Breast epithelium (tissue), 3 donors: ENCODE measurements at regions not wholly inside any gene's neighbourhood (a gene's known extent, or its start where the extent isn't known, plus 50 kb on each side); places are given as distances from the start of the nearest gene placed in this dataset.

Experiments used
- POLR2A ChIP-seq: fragments of 450-650 bp; IDR thresholded peaks from one replicate; pipeline ENCODE4 v1.6.1; 2016; ENCODE audit warnings: antibody characterized with exemption, mild to moderate bottlenecking, moderate library complexity
- POLR2AphosphoS5 ChIP-seq, 3 donors: sonication (generic); formaldehyde crosslinking; IDR thresholded peaks; one replicate each; pipeline ENCODE4 v1.6.1; 2017; ENCODE audit warnings: antibody characterized with exemption in 3 of 3
- TF ChIP-seq, protein P1 (sequence below), 3 donors: fragments of 450-650 bp; IDR thresholded peaks; one replicate each; pipeline ENCODE4 v1.5.1; 2016 to 2017; ENCODE audit warnings: antibody characterized with exemption in 3 of 3, mild to moderate bottlenecking in 3 of 3, moderate library complexity in 3 of 3

DNA sequence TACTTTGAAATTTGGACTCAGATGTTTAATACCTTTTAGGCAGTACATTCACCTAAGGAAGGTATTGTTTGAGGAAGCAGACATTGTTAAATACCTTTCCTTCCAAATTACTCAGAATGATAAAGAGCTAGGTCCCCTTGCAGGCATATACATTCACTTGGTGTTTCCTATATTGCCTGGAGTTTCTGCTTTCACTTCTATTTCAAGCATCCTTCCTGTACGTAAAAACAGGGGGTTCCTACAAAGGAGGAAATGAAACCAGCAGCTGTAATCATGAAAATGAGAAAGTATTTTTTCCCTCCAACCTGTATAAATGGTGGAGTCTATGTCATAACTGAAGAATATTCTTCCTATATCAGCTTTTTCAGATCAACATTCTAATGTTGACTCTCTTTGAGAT, 90.4 kb upstream of the RASGEF1B start:
- TF ChIP-seq, protein P1, sequence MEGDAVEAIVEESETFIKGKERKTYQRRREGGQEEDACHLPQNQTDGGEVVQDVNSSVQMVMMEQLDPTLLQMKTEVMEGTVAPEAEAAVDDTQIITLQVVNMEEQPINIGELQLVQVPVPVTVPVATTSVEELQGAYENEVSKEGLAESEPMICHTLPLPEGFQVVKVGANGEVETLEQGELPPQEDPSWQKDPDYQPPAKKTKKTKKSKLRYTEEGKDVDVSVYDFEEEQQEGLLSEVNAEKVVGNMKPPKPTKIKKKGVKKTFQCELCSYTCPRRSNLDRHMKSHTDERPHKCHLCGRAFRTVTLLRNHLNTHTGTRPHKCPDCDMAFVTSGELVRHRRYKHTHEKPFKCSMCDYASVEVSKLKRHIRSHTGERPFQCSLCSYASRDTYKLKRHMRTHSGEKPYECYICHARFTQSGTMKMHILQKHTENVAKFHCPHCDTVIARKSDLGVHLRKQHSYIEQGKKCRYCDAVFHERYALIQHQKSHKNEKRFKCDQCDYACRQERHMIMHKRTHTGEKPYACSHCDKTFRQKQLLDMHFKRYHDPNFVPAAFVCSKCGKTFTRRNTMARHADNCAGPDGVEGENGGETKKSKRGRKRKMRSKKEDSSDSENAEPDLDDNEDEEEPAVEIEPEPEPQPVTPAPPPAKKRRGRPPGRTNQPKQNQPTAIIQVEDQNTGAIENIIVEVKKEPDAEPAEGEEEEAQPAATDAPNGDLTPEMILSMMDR (IDR thresholded peaks at IDR 0.05): no peak
- TF ChIP-seq POLR2A: no peak
- TF ChIP-seq POLR2AphosphoS5 (IDR thresholded peaks at IDR 0.05): no peak
